GM21515 (cell line): ENCODE measurements at regions not wholly inside any gene's neighbourhood (a gene's known extent, or its start where the extent isn't known, plus 50 kb on each side); places are given as distances from the start of the nearest gene placed in this dataset.

Source experiments
- ATAC-seq: cut with Tn5 transposase; IDR thresholded peaks from one replicate; pipeline ENCODE4 v1.9.1; 2021; ENCODE audit not compliant: unreplicated experiment

DNA sequence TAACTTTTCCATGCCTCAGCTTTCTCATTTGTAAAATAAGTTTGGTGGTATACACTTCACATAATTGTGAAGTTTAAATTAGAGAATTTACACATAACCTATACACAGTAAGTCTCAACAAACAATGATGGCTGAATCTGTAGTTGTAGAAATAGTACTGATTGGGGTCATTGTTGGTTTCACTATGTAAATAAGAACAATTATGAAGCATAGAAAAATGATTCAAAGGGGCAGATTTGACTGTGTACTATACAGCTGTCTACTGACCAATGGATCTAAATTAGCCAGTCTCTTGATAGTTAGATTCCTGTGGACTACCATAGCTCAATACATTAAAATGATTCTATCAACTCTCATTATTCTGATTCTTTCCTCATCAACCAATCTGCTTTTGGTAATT lies 181.1 kb upstream of the STXBP5 start:
- ATAC-seq: no peak

- ATAC-seq: no peak
These were observed 180.6 kb upstream of the STXBP5 start for GRCh38 chr6:147023581-147023980.

DNA sequence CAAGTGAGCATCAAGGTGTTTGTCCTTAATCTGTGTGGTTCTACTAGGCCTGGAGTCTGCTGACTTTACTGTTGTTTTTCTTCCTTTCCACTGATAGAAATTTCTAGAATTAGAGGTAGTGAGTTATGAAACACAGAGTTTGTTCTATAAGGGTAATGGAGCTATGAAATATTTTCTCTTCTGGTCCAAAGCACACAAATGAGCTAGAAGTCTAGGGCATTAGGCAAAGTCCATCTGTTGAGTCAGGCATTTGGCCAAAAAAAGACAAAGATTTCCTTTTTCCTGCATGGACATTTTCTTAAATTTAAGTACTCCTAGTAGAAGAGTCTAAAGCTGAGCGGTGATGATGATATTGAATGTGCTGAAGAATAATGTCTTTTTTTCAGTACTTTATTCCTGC lies 174.3 kb upstream of the STXBP5 start:
- no peak for ATAC-seq

DNA sequence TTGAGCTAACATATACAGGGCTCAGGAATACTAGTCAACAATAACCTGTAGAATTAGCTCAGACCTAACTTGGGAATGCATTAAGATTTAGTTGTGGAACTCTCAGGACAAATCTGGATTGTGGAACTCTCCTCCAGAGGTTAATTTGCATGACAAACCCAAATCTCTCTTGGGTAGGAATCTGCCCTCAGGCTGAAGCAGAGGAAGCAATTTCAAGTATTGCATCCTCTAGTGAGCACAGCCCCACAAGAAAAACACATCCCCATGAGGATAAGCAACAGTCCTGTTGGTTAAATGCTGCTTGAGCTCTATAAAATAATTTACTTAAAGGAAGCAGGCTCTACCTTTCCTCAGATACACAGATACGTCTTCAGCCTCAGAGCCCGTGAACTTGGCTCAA lies 170.9 kb upstream of the STXBP5 start:
- no peak for ATAC-seq

DNA sequence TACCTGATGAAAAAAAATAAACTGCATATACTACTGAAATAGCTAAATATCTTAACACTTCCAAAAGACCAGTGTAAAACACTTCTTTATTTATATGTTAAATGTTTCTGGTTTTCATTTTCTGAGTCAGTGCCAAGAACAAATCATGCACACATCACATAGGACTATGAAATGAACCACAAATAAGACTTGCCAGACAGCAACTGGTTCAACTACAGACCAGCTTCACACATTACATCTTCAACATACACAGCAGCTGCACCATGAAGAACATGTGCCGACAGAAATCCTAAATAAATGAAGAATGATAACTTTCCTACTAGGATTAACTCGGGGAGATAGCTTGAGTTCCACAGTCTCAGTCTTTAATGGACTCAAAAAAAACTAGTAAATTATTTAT lies 168.3 kb upstream of the STXBP5 start:
- ATAC-seq: no peak

- ATAC-seq: no peak
These were observed 166.3 kb upstream of the STXBP5 start for GRCh38 chr6:147037881-147038280.

DNA sequence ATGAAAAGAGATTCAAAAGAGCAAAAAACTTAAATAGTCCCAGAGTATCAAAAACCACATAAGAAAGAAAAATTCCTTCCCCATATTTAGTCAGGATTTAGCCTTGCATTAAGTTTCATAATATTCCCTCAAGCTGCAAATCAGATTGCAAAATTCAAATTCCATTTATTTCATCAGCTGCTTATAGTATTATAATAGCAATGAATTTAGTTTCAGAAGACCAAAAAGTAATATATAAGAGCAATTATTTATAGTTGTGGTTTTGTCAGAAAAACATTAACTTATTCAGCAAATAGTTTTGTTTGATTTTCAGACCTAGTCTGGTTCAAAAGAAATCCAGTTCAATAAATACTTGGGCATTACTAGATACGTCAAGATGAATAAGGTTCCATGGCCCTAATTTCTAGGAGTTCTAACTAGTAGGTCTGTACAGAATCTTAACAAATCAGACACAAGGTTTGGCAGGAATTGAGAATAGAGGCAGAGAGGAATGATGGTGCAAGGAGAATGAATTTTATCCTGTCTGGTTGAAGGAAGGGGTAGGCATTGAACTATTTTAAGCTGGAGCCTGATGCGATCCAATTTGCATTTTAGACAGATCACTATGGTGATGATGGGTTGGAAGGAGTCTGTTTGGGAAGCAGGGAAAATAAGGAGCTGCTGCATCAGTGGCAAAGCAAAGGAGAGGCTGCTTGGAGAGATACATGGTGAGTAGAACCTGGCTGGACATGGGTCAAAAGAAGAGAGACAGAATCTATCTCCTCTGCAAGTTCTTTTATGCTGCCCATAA lies 163.9 kb upstream of the STXBP5 start:
- ATAC-seq: no peak

- ATAC-seq: no peak
These were observed 161.5 kb upstream of the STXBP5 start for GRCh38 chr6:147042679-147043078.

DNA sequence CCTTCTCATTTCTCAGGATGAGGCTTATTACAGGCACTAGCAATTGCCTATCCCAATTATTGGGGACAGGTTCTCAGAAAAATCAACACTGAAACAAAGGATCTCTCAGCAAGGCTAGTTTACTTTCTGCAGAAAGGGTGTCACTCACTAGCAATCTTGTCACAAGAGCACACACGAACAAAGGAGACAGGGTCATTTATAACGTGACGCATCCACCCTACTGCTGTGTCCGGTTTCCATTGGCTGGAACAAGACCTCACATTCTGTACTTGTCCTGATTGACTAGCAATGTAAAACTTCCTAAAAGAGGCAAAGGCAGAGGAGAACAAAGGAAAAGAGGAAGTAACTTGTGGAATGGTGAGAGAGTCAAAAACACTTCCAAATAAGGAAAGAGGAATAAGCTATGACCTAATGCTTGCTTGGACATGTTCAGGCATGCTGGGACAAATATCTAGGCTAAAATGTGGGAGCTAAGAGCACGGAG lies 160.2 kb upstream of the STXBP5 start:
- ATAC-seq: no peak

DNA sequence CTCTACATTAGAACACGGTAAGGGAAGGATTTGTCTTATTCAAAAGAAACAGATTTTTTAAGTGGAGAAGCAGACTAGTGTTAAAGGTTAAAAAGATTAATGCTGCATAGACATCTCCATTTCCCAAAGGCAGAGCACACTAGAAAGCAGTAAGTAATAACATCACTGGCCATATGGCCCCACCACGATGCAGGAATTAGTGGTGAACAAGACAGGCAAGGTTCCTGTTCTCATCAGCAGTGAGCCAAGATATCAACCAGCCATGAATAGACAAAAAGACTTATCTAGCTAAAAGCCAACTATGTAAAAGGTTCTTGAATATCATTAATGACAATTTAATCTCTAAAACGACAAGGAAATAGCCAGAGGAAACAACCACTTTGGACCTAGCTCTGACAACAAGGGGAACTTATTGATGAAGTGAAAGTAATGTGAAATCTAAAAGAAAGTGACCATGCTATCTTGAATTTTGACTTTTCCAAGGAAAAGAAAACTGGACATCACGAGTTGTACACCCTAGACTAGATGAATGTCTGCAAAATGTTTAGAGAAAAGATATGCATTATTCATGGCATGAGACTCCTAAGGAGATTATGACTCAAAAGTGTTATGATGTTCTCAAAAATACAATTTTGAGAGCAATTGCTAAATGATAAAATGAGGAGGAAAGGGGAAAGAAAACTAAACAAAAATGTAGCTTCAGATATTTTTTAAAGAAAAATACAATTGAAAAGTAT lies 157.9 kb upstream of the STXBP5 start:
- ATAC-seq: no peak

DNA sequence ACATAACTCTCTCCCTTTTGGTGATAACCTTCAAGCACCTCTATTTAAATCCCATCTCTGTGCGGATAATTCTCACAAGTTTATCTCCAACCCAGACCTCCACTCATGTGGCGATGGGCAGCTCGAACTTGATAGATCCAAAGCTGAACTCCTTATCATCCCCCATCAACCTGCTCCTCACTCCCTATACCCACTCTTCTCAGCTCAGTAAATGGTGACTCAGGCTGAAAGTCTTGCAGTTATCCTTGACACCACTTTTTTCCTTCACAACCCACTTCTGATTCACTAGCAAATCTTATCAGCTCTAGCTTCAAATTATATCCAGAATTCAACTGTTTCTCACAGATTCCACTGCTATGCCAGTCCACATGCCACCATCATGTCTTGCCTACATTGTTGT lies 155.3 kb upstream of the STXBP5 start:
- ATAC-seq: no peak

DNA sequence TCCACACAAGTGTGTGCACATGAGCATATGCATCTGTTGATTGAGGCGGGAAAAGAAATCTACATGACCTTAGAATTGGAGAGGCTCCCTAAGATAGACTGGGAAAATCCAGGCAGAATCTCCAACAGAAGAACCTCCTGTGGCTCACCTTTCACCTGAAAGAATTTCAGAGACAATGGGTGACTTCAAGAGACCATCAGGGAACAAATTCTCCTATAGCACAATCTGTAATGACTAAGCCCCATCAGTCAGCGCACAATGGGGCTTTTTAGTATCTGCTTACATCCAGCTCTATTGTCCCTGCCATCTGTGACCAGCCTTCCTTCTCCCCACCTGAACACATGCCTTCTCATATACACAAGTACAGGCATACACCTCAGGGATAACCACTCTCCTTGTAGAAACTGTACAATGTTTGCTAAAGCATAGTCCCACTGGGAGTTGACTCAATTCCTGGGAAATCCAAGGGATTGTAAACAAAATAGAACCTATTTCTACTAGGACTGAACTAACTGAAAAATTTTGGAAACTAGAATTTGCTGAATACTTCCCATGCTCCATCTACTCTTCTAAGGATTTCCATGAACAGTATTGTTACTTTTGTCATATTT lies 150.8 kb upstream of the STXBP5 start:
- no peak for ATAC-seq

DNA sequence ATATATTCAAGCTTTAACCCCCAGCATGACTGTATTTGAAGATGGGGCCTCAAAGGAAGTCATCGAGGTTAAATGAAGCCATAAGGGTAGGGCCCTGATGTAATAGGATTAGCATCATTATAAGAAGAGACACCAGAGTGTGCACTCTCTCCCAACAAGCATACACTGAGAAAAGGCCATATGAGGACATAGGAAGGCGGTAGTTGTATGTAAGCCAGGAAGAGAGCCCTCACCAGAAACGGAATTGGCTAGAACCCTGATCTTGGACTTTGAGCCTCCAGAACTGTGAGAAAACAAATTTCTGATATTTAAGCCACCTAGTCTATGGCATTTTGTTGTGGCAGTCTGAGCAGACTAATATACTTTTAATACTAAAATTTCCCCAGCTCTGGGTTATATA lies 150.1 kb upstream of the STXBP5 start:
- no peak for ATAC-seq

DNA sequence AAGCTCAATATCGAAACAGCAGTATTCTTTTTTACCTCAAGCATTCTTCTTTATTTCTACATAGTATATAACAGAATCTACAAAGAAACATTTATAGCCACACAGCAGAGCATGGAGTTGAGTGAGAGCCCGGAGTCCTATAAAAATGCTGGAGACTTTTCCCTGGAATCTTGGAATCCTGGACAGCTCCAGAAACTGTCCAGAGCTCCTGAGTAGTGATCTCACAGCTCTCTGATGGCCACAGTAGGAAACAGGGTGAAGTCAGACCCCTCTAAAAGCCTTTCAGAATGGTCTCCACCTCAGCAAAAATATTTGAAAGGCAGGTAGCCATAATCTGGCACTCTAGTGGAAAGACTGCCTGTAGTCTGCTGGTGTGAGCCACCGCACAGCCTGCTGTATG lies 149.3 kb upstream of the STXBP5 start:
- no peak for ATAC-seq

GRCh38 chr6:147055821-147056392 lies 148.3 kb upstream of the STXBP5 start:
- ATAC-seq: no peak

- no peak for ATAC-seq
These were observed 147.0 kb upstream of the STXBP5 start for GRCh38 chr6:147057188-147057587.

DNA sequence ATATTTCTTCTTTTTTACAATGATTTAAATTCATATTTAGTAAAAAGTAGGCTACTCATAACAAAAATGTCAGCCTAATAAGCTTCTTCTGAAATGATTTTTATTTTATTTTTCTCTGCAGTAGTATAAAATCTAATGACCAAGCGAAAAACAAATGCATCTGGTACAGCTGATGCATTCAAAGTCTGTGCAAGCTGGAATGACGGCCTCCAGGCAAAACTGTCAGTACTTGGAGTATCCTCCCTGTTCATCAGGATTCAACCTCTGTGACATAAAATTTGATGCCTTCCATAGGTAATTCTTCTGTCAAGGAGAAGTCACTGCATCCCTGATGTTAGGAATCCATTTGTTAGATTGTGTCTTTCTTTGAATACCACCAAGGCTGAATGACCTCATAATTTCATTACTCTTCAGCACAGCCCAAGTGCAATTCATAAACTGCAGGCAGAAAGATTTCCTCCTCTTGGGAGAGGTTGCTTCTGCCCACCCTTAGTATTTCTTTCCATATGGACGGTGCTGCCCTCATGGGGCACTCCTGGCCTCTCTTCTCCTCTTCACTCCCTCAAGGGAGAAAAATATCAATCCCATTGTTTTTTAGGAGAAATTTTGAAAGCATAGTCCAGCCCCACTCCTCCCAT lies 146.4 kb upstream of the STXBP5 start:
- ATAC-seq: no peak

DNA sequence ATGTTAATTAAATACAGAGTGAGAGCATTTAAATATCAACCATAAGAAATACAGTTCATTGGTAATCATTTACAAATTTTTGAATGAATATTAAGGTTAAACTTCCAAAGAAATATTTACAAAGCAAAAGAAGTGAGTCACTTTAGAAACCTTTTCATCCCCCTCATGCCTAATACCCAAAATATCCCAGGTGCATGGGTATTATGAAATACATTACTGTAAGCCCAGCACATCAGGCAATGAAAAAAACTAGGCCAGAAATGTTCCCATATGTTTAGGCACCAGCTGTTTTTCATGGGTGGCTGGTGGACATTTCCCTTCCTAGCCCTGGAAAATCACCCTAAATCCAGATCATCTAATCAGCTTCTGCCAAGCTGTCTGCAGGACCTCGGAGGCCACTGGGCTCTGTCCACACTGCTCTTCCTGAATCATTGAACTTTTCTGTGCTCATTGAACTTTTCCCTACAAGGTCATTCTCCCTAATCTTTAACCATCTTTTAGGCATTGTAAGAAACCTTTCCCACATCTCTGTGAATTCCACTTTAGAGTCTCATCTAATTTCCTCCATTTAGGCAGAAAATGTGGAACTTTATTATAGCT lies 145.3 kb upstream of the STXBP5 start:
- ATAC-seq: no peak

DNA sequence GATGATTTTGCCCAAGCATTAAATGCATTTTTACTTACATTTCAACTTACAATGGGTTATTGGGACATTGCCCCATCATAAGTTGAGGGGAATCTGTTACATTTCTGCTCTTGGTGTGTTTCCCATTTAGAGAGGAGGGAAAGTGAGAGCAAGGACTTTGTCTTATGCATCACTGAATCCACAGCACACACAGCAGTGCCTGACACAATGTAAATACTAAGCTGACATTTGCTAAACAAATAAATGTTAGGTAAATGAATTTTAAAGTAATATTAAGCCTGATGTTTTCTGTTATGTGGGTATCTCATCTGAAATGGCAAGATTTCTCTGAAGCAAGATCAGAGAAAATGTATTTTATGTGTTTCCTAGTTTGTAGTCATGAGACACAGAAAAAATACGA lies 143.6 kb upstream of the STXBP5 start:
- ATAC-seq: no peak

- ATAC-seq: no peak
These were observed 143.0 kb upstream of the STXBP5 start for GRCh38 chr6:147061252-147061651.
